HG03103 (cell line): ENCODE measurements at regions not wholly inside any gene's neighbourhood (a gene's known extent, or its start where the extent isn't known, plus 50 kb on each side); places are given as distances from the start of the nearest gene placed in this dataset.
"Not testable (repeated sequence)": the region's sequence is repeated elsewhere in the genome, so short reads cannot be mapped to it uniquely, and the experiment has no call there.

ENCODE experiments used
- ATAC-seq: cut with Tn5 transposase; IDR thresholded peaks from one replicate; pipeline ENCODE4 v1.9.1; 2021; ENCODE audit warnings: low read depth; ENCODE audit not compliant: unreplicated experiment

DNA sequence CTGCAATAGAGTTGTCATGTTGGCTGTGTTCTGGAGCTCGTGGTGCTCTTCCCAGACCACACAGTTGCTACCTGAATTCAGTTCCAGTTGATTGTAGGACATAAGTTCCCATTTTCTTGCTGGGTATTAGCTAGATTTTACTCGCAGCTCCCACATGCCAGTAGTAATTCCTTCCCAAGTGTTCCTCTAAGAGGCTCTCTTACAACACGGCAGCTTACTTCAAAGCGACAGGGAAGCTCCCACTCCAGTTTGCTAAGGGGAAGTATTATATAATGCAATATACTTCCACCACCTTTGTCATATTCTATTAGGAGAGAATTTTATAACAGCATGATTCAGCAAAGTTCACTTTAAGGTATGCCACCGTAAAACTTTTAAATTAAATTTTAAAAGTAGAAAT lies 623.0 kb downstream of the SLCO4C1 start:
- no peak for ATAC-seq

DNA sequence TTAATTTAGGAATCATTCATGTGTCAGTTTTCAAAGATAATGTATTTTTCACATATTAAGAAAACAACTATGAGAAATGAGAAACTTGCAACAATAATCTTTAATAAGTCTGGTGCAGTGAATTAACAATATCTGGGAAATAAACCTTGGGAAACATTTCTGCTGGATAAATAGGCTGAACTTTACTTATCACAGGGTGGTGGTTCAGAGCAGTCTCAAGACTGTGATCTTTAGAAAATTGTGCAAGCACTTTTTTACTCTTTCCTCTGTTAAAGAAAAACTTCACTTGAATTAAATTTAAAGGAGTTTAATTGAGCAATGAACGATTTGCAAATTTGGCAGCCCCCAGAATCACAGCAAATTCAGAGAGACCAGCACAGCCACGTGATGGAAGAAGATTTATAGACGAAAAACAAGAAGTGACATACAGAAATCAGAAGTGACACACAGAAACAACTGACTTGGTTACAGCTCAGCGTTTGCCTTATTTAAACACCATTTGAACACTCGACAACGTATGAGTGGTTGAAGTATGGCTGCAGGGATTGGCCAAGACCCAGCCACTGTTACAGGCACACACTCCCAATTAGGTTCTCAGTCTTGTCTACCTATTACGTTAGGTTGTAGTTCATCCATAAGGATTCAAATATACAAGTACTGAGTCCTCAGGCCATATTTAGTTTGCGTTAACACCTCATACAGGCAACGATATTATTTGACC lies 631.9 kb downstream of the SLCO4C1 start:
- no peak for ATAC-seq

DNA sequence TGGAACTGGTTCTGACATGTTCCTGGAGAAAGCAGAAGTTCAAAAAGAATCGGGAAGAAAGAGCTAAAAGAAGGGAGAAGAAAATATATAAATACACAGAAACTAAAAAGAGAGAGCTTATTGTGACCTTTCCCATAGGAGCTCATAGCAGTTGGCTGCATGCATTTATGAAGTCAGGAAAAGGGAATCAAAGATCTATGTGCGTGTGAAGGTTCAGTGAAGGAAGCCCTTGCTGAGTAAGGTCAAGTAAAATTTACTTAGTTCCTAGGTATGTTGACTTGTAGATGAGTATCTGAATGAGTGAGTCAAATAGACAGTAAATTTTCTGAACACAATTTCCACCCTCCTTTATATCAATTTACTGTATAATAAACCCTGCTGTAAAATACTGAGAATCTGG lies 632.5 kb downstream of the SLCO4C1 start:
- ATAC-seq, result no peak

DNA sequence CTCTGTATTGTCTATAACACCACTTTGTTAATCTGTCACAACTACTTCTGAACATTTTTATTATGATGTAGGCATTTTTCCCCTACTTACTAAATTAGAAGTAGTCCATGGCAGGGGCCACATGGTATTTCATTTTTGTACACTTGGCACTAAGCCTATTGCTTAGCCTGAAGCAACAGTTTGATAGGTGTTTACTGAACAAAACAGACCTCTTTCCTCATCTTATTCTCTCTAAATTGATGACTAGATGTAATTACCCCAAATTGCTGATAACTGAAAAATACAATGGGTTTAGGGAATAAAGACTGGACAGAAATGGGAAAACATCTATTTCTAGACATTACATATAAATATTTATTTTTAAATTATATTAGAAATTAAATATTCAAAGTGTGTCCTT lies 633.8 kb downstream of the SLCO4C1 start:
- no peak for ATAC-seq

DNA sequence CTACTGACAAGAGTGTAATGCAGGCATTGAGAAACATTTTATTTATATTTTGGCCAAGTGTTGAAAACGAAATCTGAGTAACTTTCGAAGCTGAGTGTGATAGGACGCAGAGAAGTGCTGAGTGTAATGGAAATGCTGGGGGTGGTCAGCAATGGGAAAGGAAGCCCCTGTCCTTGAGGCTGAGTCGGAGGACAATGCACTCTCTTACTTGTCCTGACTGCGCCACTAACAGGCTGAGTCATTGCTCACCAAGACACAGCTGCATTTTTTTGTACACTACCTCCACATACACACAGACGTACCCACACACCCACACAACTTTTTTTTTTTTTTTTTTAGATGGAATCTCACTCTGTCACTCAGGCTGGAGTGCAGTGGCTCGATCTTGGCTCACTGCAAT lies 637.7 kb downstream of the SLCO4C1 start:
- ATAC-seq, result no peak

GRCh38 chr5:101653996-101654395 lies 642.1 kb downstream of the SLCO4C1 start:
- no peak for ATAC-seq

- ATAC-seq, result no peak
Measured at GRCh38 chr5:101647861-101648260, 648.2 kb downstream of the SLCO4C1 start.

DNA sequence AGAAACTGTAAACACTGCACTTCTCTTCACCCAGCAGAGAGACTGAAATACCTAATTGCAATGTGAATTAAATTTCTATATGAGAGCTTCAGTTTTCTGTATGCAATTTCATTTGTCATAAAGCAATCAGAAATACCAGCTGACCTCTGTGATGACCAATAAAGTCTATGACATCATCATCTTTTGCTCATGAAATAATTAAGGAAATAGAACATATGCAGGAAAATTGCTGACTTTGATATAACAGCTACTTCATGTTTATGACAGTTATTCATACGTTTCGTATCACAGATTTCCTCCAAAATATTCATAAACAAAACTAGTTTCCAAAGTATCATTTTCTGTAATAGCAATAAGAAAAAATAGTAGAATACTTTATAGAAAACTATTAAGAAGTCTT lies 652.3 kb downstream of the SLCO4C1 start:
- no peak for ATAC-seq

- ATAC-seq, result no peak
Measured at GRCh38 chr5:101637599-101637998, 658.5 kb downstream of the SLCO4C1 start.

DNA sequence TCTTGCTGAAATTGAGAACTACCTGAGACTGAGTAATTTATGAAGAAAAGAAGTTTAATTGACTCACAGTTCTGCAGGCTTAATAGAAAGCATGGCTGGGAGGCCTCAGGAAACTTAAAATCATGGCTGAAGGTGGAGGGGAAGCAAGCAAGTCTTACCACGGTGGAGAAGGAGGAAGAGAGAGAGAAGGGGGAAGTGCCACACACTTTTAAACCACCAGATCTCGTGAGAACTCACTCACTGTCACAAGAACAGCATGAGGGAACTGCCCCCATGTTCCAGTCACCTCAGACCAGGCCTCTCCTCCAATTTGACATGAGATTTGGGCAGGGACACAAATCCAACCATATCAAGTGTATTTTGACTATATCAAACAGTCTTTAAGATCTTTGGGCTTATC lies 668.3 kb downstream of the SLCO4C1 start:
- not testable (repeated sequence) for ATAC-seq

DNA sequence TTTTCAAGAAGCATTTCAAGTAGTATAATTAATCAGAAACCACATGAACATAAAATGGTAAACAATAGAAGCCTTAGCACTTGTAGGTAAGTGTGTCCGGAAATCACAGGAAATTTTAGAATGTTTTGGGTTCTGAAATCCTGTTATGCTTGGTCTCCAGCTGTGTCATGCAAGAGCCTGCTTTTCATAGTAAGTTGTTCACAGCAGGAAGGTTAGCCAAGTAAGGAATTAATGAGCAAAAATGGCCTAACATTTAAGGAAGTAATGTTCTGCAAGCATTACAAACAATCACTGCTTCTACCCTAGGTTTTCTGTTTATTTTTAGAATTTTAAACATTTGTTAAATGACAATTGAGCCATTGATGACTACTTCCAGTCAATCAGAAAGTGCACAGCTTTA lies 669.5 kb downstream of the SLCO4C1 start:
- no peak for ATAC-seq

- no peak for ATAC-seq
Measured at GRCh38 chr5:101611039-101611438, 685.0 kb downstream of the SLCO4C1 start.

DNA sequence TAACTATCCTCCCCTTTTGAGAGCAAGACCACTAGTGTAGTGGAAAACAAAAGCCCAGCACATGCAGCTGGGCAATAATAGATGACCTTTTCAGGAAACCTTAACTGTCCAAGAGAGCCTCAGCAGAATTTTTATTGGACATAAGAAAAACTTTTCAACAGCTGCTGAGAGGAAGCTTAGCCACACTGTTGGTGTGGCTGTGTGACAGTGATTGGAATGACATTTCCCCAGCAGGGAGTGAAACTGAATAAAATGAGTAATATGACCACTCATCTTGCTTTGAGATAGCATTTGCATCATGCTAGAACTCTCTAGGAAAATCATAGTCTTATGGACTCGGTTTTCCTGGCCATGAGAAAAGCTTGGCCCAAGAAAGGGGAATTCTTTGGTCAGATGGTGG lies 687.8 kb downstream of the SLCO4C1 start:
- ATAC-seq, result no peak

- peak; percentile 84 for ATAC-seq
Measured at GRCh38 chr5:101605700-101606099, 690.4 kb downstream of the SLCO4C1 start.

GRCh38 chr5:101600614-101601013 lies 695.5 kb downstream of the SLCO4C1 start:
- no peak for ATAC-seq

- no peak for ATAC-seq
Measured at GRCh38 chr5:101590384-101590783, 687.3 kb upstream of the ST8SIA4 start.

- no peak for ATAC-seq
Measured at GRCh38 chr5:101585366-101585765, 682.3 kb upstream of the ST8SIA4 start.

GRCh38 chr5:101580591-101580990 lies 677.5 kb upstream of the ST8SIA4 start:
- ATAC-seq, result no peak

DNA sequence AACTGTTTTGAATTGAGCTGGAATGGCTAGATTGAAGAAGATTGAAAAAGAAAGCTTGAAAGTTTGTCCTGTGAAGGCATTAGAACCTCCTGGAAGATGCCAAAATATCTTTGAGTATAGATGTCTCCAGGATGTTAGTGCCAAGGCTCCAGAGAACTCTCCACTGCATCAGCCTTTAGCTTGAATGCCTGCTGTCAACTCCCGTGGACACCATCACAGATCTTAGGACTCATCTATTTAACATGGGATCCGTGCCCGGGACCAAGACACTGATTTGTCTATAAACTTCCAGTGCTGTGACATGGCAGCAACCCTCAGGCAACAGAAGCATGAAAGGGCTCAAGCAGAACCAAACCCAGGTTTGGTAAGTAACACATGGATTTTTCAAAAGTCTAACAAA lies 670.9 kb upstream of the ST8SIA4 start:
- ATAC-seq, result no peak

DNA sequence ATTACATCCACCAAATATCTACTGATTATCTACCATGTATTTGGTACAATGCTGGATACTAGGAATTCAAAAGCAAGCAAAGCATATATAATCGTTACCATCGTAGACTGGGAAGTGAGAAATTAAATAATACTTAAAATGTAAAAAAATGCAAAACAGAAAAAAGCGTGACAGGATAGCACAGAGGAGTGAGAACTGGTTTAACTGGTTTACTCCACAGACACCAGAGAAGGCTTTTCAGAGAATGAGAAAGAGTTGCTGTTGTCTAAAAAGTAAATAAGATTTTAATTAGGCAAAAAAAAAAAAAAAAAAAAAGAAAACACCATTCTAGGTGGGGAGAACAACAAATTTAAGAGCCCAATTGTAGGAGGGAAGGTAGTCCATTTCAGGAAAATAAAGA lies 657.9 kb upstream of the ST8SIA4 start:
- no peak for ATAC-seq

- no peak for ATAC-seq
Measured at GRCh38 chr5:101543780-101544179, 640.7 kb upstream of the ST8SIA4 start.

DNA sequence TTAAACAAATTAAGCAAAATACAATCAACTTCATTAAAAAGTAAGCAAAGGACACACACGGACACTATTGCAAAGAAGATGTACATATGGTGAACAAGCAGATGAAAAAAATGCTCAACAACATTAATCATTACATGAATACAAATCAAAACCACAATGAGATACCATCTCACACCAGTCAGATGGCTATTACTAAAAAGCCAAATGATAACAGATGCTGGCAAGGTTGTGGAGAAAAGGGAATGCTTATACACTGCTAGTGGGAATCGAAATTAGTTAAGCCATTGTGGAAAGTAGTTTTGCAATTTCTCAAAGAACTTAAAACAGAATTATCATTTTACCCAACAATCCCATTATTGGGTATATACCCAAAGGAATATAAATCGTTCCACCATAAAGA lies 636.2 kb upstream of the ST8SIA4 start:
- no peak for ATAC-seq

DNA sequence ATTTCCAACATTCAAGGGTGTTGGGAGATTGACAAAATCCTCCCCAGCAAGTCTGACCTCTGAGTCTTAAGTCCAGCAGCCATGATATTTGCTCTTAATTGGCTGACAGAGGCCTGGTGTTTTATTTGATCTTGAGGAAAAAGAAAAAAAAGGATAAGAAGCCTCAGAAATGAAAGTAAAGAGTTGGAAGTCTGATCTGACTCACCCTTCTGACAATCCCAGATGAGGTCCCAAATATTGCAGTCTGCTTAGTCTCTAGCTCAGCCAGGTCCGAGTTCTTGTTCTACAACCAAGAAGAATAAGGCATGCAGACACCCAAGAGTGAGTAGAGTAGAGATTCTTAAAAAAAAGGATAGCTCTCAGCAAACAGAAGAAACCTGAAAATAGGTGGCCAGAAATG lies 632.5 kb upstream of the ST8SIA4 start:
- no peak for ATAC-seq
